SIG-M5 (cell line): ENCODE measurements at regions not wholly inside any gene's neighbourhood (a gene's known extent, or its start where the extent isn't known, plus 50 kb on each side); places are given as distances from the start of the nearest gene placed in this dataset.
"Not testable (repeated sequence)": the region's sequence is repeated elsewhere in the genome, so short reads cannot be mapped to it uniquely, and the experiment has no call there.

Experiments used
- DNase-seq: peaks from one replicate; lab custom pipeline; 2025; lab: John Stamatoyannopoulos, UW

- no peak for DNase-seq
Observed at GRCh38 chr4:12071316-12071715, 642.6 kb upstream of the HS3ST1 start.

GRCh38 chr4:12053966-12054365 is 625.3 kb upstream of the HS3ST1 start:
- DNase-seq: no peak

GRCh38 chr4:12053556-12053955 is 624.9 kb upstream of the HS3ST1 start:
- no peak for DNase-seq

GRCh38 chr4:12050357-12050756 is 621.7 kb upstream of the HS3ST1 start:
- no peak for DNase-seq

GRCh38 chr4:12042818-12043217 is 614.1 kb upstream of the HS3ST1 start:
- DNase-seq: no peak

- no peak for DNase-seq
Observed at GRCh38 chr4:12041828-12042227, 613.1 kb upstream of the HS3ST1 start.

GRCh38 chr4:12036450-12036849 is 607.8 kb upstream of the HS3ST1 start:
- DNase-seq: no peak

- DNase-seq: no peak
Observed at GRCh38 chr4:12028258-12028657, 599.6 kb upstream of the HS3ST1 start.

- DNase-seq: no peak
Observed at GRCh38 chr4:12022409-12022808, 593.7 kb upstream of the HS3ST1 start.

GRCh38 chr4:12016729-12017128 is 588.0 kb upstream of the HS3ST1 start:
- DNase-seq: no peak

GRCh38 chr4:12005471-12005870 is 576.8 kb upstream of the HS3ST1 start:
- no peak for DNase-seq

- not testable (repeated sequence) for DNase-seq
Observed at GRCh38 chr4:11996581-11996980, 567.9 kb upstream of the HS3ST1 start.

- no peak for DNase-seq
Observed at GRCh38 chr4:11976726-11977263, 548.1 kb upstream of the HS3ST1 start.

- no peak for DNase-seq
Observed at GRCh38 chr4:11973270-11973669, 544.6 kb upstream of the HS3ST1 start.

GRCh38 chr4:11970754-11971153 is 542.1 kb upstream of the HS3ST1 start:
- DNase-seq: no peak

GRCh38 chr4:11966782-11967181 is 538.1 kb upstream of the HS3ST1 start:
- DNase-seq: no peak

- no peak for DNase-seq
Observed at GRCh38 chr4:11954093-11954492, 525.4 kb upstream of the HS3ST1 start.

GRCh38 chr4:11949355-11949754 is 520.7 kb upstream of the HS3ST1 start:
- DNase-seq: no peak

GRCh38 chr4:11947629-11948028 is 518.9 kb upstream of the HS3ST1 start:
- not testable (repeated sequence) for DNase-seq

GRCh38 chr4:11937941-11938340 is 509.2 kb upstream of the HS3ST1 start:
- DNase-seq: no peak

GRCh38 chr4:11931266-11931820 is 502.6 kb upstream of the HS3ST1 start:
- no peak for DNase-seq

- DNase-seq: no peak
Observed at GRCh38 chr4:11929080-11929479, 500.4 kb upstream of the HS3ST1 start.

- DNase-seq: no peak
Observed at GRCh38 chr4:11919316-11919715, 490.6 kb upstream of the HS3ST1 start.

- DNase-seq: no peak
Observed at GRCh38 chr4:11914406-11914805, 485.7 kb upstream of the HS3ST1 start.
